22Rv1 (cell line): ENCODE measurements at regions not wholly inside any gene's neighbourhood (a gene's known extent, or its start where the extent isn't known, plus 50 kb on each side); places are given as distances from the start of the nearest gene placed in this dataset.
"Not testable (repeated sequence)": the region's sequence is repeated elsewhere in the genome, so short reads cannot be mapped to it uniquely, and the experiment has no call there.

Experiments used
- CTCF ChIP-seq: fragments of 450-650 bp; IDR thresholded peaks from 2 replicates; pipeline ENCODE4 v1.5.1; 2017; ENCODE audit warnings: mild to moderate bottlenecking
- ZFX ChIP-seq: fragments of 450-650 bp; IDR thresholded peaks from 2 replicates; pipeline ENCODE4 v1.6.1; 2017; ENCODE audit warnings: antibody characterized with exemption, borderline replicate concordance

- TF ChIP-seq CTCF, ZFX: not testable (repeated sequence)
These were observed 947.5 kb upstream of the DEFB115 start for GRCh38 chr20:30309938-30310337.
